Stomach (tissue), 8 donors: ENCODE measurements at regions not wholly inside any gene's neighbourhood (a gene's known extent, or its start where the extent isn't known, plus 50 kb on each side); places are given as distances from the start of the nearest gene placed in this dataset.

Experiments used
- DNase-seq, 2 donors: peaks; one replicate each; pipeline versions ENCODE4 v3.0.0 to v3.0.0-alpha.2; 2013 to 2019
- H3K27ac ChIP-seq, 5 donors: fragments of 200-600 bp in 4 of 5; sonication (generic) in 4 of 5; one replicate each; pipeline ENCODE4 v1.5.1; 2013 to 2019; ENCODE audit warnings: mild to moderate bottlenecking in 1 of 5, moderate library complexity in 1 of 5
- H3K27me3 ChIP-seq, 3 donors: fragments of 200-600 bp; sonication (generic); one replicate each; pipeline ENCODE4 v1.5.1; 2017 to 2019; ENCODE audit warnings: mixed run types in 1 of 3
- H3K36me3 ChIP-seq, 4 donors: fragments of 200-600 bp; sonication (generic); 1 replicate in 3 of 4; 2 replicates in 1 of 4; pipeline ENCODE4 v1.5.1; 2016 to 2019
- H3K4me1 ChIP-seq, 4 donors: fragments of 200-600 bp; sonication (generic); one replicate each; pipeline ENCODE4 v1.5.1; 2016 to 2019
- H3K4me3 ChIP-seq, 4 donors: fragments of 200-600 bp; sonication (generic) in 3 of 4; one replicate each; pipeline ENCODE4 v1.5.1; 2016 to 2019; ENCODE audit warnings: mild to moderate bottlenecking in 1 of 4
- H3K9me3 ChIP-seq, 4 donors: fragments of 200-600 bp; sonication (generic); one replicate each; pipeline ENCODE4 v1.5.1; 2016 to 2019
- CTCF ChIP-seq, 7 experiments: fragments of 450-650 bp in 4 of 7; fragments of 200-600 bp in 3 of 7; sonication (generic) in 3 of 7; IDR thresholded peaks; one replicate each; pipeline ENCODE4 v1.5.1; 2016 to 2019; ENCODE audit warnings: antibody characterized with exemption in 7 of 7, control low read depth in 2 of 7, mild to moderate bottlenecking in 1 of 7
- EP300 ChIP-seq: sonication (generic); formaldehyde crosslinking; IDR thresholded peaks from one replicate; pipeline ENCODE4 v1.6.1; 2017; ENCODE audit warnings: antibody characterized with exemption
- POLR2A ChIP-seq, 4 donors: fragments of 450-650 bp; IDR thresholded peaks; one replicate each; pipeline ENCODE4 v1.6.1; 2016; ENCODE audit warnings: antibody characterized with exemption in 4 of 4, control low read depth in 2 of 4, mild to moderate bottlenecking in 1 of 4, moderate library complexity in 1 of 4
- POLR2AphosphoS5 ChIP-seq, 3 donors: sonication (generic); formaldehyde crosslinking; IDR thresholded peaks; one replicate each; pipeline ENCODE4 v1.6.1; 2016; ENCODE audit warnings: antibody characterized with exemption in 3 of 3
- WGBS, 5 donors: extraction: QIAGEN DNeasy Blood & Tissue Kit in 3 of 5; methylation state at CpG; one replicate each; pipeline versions ENCODE4 v1.1.5 to v1.1.7; 2013 to 2018; 5-methylcytosine and 5-hydroxymethylcytosine counted together
- intact Hi-C: fragments of 100-400 bp; cut with DNase I; formaldehyde crosslinking; loops from one replicate; pipeline ENCODE4 v1.15.1; 2023; ENCODE audit warnings: low total_unique reads
- small RNA-seq, 4 donors: library from RNA; depleted of rRNA; stranded (forward); fragments of <200 nt; gene quantifications; one replicate each; pipeline ENCODE3, GENCODE V24; 2016
- donor health status: healthy with polysubstance abuse.
- donor health status: Bipolar disorder and iron deficiency.
- donor health status: healthy.

DNA sequence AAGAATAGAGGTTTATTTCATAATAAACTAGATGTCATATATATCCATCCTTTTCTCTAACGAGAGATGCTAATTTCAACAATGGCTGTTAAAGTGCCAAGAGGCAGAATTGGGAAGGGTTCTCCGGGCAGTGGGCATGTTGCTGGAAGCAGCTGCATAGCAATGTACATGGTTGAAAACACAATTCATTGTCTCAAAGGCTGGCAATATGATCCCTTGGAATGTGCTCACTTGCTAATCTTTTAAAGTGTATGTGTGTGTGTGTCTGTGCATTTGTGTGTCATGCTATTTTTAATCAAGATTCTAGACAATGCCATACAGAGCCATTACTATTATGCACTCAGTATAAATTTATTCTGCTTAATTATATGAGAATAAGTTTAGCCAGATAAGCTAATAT is 1020.3 kb downstream of the NAALADL2 start:
- Histone ChIP-seq H3K4me1 (no peaks in the 10 kb centered on the region), H3K4me3 (no peak overlapping the region), H3K36me3 (no peaks in the 10 kb centered on the region), H3K27ac (no peak overlapping the region), H3K27me3 (no peaks in the 10 kb centered on the region), H3K9me3 (peaks cover 0 to 4% (median 2%) of the 10 kb centered on the region in 4 donors)
- no peak for DNase-seq
- intact Hi-C loops = no loop called here
- TF ChIP-seq POLR2A (IDR thresholded peaks at IDR 0.05) = no peak
- no peak for TF ChIP-seq CTCF (IDR thresholded peaks at IDR 0.05)
- no peak for TF ChIP-seq EP300
- no peak for TF ChIP-seq POLR2AphosphoS5 (IDR thresholded peaks at IDR 0.05)
- WGBS, 5 donors = 82 to 89% (median 87%) methylated on average over 2 of the region's 2 CpGs

DNA sequence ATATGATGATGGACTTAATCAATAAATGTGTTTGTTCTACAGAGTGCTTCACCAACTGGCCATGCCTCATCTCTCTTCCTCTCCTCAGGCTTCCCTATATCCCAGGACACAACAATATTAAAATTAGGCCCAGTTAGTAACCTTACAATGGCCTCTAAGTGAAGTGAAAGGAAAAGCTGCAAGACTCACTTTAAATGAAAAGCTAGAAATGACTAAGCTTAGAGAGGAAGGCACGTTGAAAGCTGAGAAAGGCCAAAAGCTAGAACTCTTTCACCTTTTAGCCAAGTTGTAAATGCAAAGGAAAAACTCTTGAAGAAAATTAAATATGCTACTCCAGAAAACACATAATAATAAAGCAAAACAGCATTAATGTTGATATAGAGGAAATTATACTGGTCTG is 1010.3 kb downstream of the NAALADL2 start:
- H3K27ac ChIP-seq = no peak overlapping the region
- TF ChIP-seq EP300 (no peak), CTCF (IDR thresholded peaks at IDR 0.05) (no peak), POLR2A (IDR thresholded peaks at IDR 0.05) (no peak), POLR2AphosphoS5 (IDR thresholded peaks at IDR 0.05) (no peak)
- intact Hi-C loops = no loop called here
- H3K36me3 ChIP-seq = no peaks in the 10 kb centered on the region
- no peak for DNase-seq
- WGBS, 5 donors = 50 to 71% (median 57%) methylated on average over 1 of the region's 1 CpG
- no peak overlapping the region for H3K4me3 ChIP-seq
- H3K27me3 ChIP-seq = no peaks in the 10 kb centered on the region
- no peaks in the 10 kb centered on the region for H3K4me1 ChIP-seq
- H3K9me3 ChIP-seq = no peaks in the 10 kb centered on the region

DNA sequence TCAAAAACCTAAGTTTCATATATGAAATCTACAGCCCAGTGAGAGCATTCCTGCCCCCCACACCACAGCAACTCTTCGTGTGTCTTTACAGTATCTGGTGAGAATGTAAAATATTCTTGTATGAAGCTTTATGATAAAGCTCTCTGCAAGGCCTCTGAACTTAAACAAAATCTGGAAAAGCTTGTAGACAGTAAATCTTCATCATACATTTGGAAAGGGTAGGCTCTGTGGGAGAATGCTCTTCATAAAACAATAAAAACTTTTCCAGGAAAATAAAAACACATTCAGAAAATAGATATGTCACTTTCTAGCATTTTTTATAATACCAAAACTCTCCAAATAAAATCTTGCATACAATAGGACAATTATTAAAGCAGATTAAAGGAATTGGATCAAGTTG is 1009.5 kb downstream of the NAALADL2 start:
- Histone ChIP-seq H3K4me1 (no peaks in the 10 kb centered on the region), H3K9me3 (no peaks in the 10 kb centered on the region), H3K36me3 (no peaks in the 10 kb centered on the region), H3K27me3 (no peaks in the 10 kb centered on the region), H3K27ac (no peak overlapping the region), H3K4me3 (no peak overlapping the region)
- DNase-seq = no peak
- WGBS, 5 donors = 40 to 60% (median 53%) methylated on average over 1 of the region's 1 CpG
- intact Hi-C loops = no loop called here
- no peak for TF ChIP-seq POLR2AphosphoS5 (IDR thresholded peaks at IDR 0.05)

- TF ChIP-seq EP300 (no peak), POLR2A (IDR thresholded peaks at IDR 0.05) (no peak), POLR2AphosphoS5 (IDR thresholded peaks at IDR 0.05) (no peak), CTCF (IDR thresholded peaks at IDR 0.05) (no peak)
- DNase-seq = no peak
- Histone ChIP-seq H3K36me3 (no peaks in the 10 kb centered on the region), H3K9me3 (no peaks in the 10 kb centered on the region), H3K27me3 (no peaks in the 10 kb centered on the region), H3K4me3 (no peak overlapping the region), H3K27ac (no peak overlapping the region), H3K4me1 (no peaks in the 10 kb centered on the region)
- 78 to 90% (median 83%) methylated on average over 1 of the region's 1 CpG for WGBS, 5 donors
- intact Hi-C loops = no loop called here
Measured at GRCh38 chr3:175865724-175866123, 1006.6 kb downstream of the NAALADL2 start.

DNA sequence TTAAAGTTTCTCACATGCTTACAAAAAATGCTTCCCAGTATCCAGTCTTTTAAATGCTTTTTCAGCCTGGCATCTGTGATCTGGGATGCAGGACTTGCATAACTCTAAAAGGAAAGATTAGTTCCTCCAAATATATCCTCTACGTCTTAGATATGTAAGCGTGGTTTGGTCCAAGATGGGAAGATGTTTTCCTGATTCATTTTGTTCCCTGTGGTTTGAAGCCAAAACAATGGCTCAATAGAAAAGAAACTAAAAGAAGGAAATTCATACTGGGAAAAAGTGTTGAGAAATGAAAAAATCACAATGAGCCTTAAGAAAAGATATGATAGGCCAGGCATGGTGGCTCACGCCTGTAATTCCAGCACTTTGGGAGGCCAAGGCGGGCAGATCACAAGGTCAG is 1002.8 kb downstream of the NAALADL2 start:
- H3K4me3 ChIP-seq = no peak overlapping the region
- intact Hi-C loops = no loop called here
- TF ChIP-seq EP300 (no peak), POLR2AphosphoS5 (IDR thresholded peaks at IDR 0.05) (no peak), POLR2A (IDR thresholded peaks at IDR 0.05) (no peak), CTCF (IDR thresholded peaks at IDR 0.05) (no peak)
- H3K9me3 ChIP-seq = no peaks in the 10 kb centered on the region
- H3K36me3 ChIP-seq = no peaks in the 10 kb centered on the region
- DNase-seq = no peak
- no peak overlapping the region for H3K27ac ChIP-seq
- no peaks in the 10 kb centered on the region for H3K27me3 ChIP-seq
- 77 to 90% (median 81%) methylated on average over 4 of the region's 4 CpGs for WGBS, 5 donors
- no peaks in the 10 kb centered on the region for H3K4me1 ChIP-seq

Small RNA genes lying in the stretch of these regions (small RNA-seq; reads per million reads assigned to genes)
- 0 reads per million in 4 donors for gene AC104640.2
- 0 reads per million in 4 donors for gene RNA5SP147
